Raji (cell line): ENCODE measurements at regions not wholly inside any gene's neighbourhood (a gene's known extent, or its start where the extent isn't known, plus 50 kb on each side); places are given as distances from the start of the nearest gene placed in this dataset.

Source experiments
- POLR2A ChIP-seq: IDR thresholded peaks from 2 replicates; pipeline ENCODE4 v1.6.1; 2011; ENCODE audit warnings: low read depth, low read length, control low read depth; ENCODE audit not compliant: insufficient read depth

- TF ChIP-seq POLR2A: no peak
Measured at GRCh38 chr7:155168597-155169480, 98.7 kb downstream of the HTR5A start.

DNA sequence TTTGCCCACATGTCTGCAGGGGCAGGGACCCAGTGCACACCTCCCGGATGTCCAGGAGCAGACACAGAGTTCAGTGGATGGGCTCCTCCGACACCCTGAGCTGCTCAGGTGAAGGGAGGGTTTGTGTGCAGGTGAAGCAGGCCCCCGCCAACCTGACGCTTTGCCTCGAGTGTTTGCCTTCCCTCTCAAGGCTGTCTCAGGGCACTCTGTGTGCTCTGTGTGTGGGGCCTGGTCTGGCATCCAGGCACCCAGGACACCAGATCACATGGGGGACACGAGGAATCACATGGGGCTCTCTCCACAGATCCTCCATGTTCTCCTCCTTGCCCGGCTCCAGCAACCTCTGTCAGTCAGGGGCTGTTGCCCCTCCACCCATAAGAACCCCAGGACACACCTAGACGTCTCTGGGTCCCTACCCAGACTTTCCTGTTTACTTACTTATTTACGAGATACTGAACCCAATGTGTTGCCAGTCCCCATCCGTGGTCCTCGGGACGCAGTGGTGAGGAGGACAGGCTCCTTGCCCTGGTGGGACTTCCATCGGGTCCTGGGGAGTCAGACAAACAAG is 99.5 kb downstream of the HTR5A start:
- TF ChIP-seq POLR2A: no peak

DNA sequence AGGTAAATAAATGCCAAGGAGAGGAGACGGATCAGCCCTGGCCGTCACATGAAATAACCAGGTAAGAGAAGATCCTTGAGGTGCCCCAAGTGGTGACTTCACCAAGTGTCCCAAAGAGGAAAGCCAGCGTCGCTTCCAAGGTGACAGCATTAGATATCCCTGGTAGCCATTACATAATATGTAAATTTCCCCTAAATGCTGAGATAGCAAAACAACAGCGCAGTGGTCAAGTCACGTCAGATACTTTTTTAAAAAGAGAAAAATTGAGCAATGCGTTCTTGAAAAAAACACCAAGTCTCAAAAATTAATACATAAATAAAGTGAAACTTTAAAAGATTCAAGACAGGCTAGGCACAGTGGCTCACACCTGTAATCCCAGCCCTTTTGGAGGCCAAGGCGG is 100.2 kb downstream of the HTR5A start:
- no peak for TF ChIP-seq POLR2A

DNA sequence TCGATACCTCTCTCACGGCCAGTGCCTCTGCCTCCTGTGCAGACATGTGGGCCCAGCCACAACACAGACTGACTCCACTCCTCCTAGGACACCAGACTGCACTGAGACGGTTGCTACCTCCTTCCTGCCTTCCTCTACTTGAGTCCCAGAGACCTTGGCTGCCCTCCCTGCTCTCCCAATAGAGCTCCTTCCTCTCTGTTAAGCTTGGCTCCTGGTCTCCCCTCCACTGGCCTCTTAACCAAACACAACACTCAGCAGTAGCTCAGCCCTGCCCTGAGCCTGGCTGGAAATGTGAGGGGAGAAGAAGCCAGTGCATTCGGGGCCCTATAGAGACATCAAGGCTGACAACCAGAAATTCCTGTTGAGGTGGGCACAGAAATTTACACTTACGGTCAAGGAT is 102.0 kb downstream of the HTR5A start:
- TF ChIP-seq POLR2A: no peak

DNA sequence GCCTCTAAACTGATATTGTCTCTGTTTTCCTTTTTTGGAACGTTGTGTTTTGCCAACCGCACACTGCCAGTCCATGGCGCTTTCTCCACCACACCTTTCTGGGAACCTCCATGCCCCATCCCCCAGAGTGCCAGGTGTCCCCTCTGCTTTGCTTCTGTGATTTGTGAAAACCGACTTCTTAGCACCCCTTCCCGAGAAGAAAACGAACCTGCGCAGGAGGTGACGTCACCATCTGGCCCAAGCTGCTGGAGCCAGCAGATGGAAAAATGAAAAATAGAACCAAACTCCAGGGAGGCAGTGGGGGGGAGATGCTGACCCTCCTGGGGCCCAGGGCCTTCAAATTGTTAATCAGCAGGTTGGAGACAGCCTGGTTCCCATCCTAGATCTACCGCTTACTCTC is 103.8 kb downstream of the HTR5A start:
- TF ChIP-seq POLR2A: no peak

DNA sequence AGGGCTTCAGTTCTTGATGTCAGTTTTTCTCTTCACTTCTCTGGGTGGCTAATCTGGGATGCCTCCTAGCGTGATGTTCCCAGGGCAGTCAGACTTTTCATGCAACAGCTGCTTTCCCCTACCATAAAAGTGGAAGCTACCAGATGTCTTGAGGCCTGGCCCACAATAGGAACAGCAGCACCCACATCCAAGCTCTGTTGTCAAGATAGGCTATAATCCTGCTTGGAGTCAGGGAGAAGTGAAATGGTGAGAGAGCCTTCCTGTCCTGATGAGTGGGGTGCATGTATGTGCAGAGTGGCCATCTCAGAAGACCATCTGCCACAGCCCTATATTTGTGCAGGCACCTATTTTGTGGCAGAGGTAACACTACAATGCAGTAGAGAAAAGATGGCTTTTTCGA is 108.0 kb downstream of the HTR5A start:
- no peak for TF ChIP-seq POLR2A

DNA sequence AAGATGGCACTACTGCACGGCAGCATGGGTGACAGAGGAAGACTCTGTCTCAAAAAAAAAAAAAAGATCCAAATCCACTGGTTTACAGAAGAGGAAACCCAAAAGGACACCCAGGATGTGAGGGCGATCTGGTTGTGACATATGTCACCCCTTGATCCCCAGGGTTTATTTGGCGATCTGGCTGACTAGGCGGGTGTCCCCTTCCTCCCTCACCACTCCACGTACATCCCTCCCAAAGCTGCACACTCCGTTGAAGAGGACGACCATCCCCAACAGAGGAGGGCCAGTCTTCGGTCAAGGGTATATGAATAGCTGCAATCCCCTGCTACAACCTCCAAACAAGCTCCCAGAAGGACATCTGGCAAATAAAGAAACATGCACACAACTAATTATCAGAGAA is 111.6 kb downstream of the HTR5A start:
- TF ChIP-seq POLR2A: no peak

- TF ChIP-seq POLR2A: no peak
Measured at GRCh38 chr7:155182406-155182970, 112.4 kb downstream of the HTR5A start.

- no peak for TF ChIP-seq POLR2A
Measured at GRCh38 chr7:155183655-155184054, 113.5 kb downstream of the HTR5A start.

- TF ChIP-seq POLR2A: no peak
Measured at GRCh38 chr7:155184923-155185322, 112.8 kb upstream of the INSIG1 start.

- TF ChIP-seq POLR2A: no peak
Measured at GRCh38 chr7:155187061-155187785, 110.5 kb upstream of the INSIG1 start.

- TF ChIP-seq POLR2A: no peak
Measured at GRCh38 chr7:155188357-155188756, 109.3 kb upstream of the INSIG1 start.

DNA sequence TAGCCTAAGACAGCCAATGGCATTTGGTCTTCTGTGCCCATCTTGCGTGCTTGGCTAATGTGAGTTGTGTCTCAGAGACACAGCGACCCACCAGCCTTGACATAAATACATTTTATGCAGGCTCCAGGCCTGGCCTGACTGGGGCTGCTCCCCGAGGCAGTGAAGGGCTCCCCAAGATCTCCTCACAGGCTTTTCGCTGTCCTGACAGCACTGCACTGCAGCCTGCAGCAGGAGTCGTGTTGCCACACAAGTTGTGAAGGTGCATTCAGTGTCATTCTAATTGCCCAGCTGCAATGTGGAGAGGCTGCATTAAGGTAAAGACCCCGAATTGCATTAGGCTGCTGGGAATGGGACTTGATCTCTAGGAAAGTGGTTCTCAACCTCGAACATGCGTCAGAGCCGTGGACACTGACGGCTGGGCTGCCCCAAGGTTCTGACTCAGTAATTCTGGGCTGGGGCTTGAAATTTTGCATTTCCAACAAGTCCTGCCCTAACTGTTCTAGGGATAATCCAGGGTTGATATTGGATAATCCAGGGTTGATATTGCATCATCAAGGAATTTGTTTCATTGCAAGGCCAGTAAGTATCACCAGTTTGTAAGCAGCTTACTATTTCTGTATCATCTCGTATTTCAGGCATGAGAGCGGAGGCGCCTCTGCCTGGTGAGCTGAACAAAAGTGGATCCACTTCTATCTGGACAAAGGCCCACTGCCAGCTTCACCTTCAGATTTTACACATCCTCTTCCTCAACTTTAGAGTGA is 108.7 kb upstream of the INSIG1 start:
- TF ChIP-seq POLR2A: no peak

DNA sequence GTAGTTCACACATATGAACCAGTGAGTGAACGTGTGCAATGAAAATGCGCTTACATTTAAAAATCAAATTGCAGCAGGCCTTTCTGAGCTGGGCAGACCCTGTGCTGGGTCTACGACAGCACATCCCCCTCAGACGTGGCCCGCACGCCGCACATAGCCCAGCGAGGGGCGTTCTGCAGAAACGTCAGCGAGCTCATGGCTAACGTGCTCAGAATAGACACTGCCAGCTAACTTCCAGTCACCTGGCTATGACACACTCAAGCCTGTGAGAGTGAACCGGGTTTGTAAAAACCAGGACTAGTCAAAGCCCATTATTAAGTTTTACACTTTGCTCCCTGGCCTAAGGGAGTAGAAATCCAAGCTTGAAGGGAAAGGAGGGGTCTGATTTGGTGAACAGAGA is 108.1 kb upstream of the INSIG1 start:
- TF ChIP-seq POLR2A: no peak

DNA sequence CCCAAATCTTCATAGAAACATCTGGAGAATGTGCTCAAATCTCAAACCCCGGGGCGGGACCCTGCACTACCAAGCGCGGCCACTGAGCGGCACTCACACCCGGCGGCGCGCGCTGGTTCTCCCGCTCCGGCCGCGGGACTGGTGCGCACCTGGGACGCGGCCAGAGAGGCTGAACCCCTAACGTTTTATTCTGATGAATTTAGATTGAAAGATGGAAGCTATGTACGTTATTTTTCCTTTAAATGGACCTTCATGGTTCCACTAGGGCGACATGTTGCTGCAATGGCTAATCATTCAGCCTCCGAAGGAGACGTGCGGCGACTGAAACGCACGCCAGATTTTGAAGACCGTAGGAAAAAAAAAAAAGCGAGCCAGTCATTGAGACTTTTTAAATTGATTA is 107.0 kb upstream of the INSIG1 start:
- no peak for TF ChIP-seq POLR2A
